ENCODE measurements at regions not wholly inside any gene's neighbourhood (a gene's known extent, or its start where the extent isn't known, plus 50 kb on each side); places are given as distances from the start of the nearest gene placed in this dataset.

DNA sequence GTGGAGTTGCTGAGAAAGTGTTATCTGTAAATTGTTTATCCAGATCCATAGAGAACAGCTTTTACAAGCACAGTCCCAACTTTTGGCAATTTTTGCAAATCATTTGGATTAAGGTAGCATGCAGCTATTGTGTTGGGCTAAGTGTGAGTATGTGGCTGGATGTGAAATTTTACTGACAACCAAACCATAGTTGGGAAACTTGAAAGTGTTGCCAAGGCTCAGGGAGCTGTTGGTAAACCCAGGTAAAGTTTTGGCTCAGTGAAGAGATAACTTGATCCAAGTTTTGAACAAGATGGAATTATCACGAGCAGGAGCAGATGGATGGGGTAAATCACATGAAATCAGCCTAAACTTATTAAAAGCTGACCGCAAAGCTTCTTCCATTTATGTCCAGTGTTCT lies 90.0 kb upstream of the HES1 start:
- no peak for TF ChIP-seq CTCF (IDR thresholded peaks at IDR 0.05; ENCODE audit: borderline replicate concordance, extremely low read depth, low read length, poor library complexity, severe bottlenecking)
- TF ChIP-seq EZH2 (IDR thresholded peaks at IDR 0.05; ENCODE audit: borderline replicate concordance, low read depth, low read length, severe bottlenecking): no peak
